ENCODE measurements at regions not wholly inside any gene's neighbourhood (a gene's known extent, or its start where the extent isn't known, plus 50 kb on each side); places are given as distances from the start of the nearest gene placed in this dataset.
"Not testable (repeated sequence)": the region's sequence is repeated elsewhere in the genome, so short reads cannot be mapped to it uniquely, and the experiment has no call there.

DNA sequence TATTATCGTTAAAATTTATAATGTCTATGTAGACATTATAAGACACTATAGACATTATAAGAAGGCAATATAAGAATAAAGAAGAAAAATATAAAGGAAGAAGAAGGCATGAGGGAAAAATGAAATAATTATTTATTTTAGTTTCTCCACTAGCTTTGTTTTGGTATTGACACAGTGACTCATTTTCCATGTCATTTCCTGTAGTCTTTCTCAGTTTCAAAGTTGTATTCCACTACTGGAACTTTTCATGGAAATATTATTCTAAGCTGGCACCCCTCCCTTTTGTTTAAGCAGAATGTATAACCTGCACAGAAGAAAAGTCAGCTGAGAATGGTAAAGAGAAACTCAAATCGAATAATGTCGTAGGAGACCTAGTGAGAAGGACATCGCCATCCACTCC is 234.2 kb upstream of the NETO1 start:
- no peak for FAIRE-seq
- DNase-seq (ENCODE audit: extremely low spot score, insufficient read length, low read depth), result no peak

DNA sequence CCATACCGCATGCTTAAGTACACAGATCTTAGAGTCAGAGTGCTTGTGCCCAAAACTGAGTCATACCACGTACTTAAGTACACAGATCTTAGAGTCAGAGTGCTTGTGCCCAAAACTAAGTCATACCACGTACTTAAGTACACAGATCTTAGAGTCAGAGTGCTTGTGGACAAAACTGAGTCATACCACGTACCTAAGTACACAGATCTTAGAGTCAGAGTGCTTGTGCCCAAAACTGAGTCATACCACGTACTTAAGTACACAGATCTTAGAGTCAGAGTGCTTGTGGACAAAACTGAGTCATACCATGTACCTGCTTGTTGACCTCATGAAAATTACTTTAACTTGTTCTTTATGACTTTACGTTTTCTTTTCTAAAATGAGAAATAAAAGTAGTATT is 233.7 kb upstream of the NETO1 start:
- not testable (repeated sequence) for FAIRE-seq

DNA sequence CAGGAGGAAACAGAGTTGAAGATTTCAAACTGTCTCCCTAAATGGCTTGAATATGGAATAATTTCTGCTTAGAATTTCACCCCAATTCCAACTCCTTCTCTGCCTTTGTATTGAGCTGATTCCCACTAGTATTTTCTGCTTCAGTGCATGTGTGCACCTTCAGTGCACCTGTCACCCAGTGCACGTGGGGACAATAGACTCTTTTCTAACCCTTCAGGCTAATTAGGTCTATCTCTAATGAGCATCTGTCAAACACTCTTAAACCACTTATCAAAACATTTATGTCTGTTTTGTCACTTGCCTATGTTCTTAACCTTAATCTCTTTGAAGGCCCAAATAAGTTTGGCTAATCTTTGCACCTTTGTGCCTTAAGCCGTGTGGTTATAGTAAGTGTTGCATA is 232.0 kb upstream of the NETO1 start:
- no peak for FAIRE-seq
- no peak for DNase-seq (ENCODE audit: extremely low spot score, insufficient read length, low read depth)

More for the DNA sequence above, 233.7 kb upstream of the NETO1 start:
- DNase-seq (ENCODE audit: extremely low spot score, insufficient read length, low read depth), result not testable (repeated sequence)

DNA sequence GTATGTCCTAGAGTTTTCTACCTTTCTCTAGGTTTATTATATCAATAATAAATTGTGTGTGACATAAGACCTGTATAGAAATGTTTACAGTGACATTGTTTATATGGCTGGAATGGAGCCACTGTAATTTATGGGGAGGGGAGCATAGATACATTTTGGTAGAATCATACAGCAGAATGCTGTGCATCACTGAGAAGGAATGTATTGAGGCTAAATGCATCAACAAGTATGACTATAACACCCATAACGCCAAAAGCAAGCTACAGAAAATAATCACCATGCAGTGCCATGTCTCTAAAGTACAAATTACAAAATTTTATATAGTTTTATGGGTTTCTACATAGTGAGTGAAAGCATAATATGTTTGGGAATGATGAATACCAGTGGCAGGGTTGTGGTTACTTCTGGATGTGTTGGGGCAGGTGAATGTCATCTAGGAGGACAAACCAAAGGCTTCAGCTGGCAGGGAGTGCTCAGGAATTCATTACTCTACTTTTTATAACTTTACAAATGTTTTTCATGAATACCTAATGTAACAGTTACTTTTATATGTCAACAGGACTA is 226.0 kb upstream of the NETO1 start:
- FAIRE-seq (no peak), DNase-seq (ENCODE audit: extremely low spot score, insufficient read length, low read depth) (no peak)

DNA sequence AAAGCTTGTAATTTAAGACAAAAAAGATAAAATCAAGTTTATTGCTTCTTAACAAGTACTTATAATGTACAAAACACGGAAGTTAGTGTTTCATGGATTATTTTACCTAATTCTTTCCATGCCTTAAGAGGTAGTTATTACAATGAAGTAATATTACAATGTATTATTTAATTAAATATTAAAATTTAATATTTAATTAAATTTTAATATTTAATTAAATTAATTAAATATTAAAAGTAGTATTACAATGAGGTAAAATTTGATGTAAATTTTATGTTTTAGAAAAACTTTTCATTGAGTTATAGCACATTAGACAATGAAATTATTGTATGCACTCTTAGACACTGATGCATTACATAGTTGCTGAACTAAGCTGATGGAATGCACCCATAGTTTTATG is 220.7 kb upstream of the NETO1 start:
- DNase-seq (ENCODE audit: extremely low spot score, insufficient read length, low read depth) (no peak), FAIRE-seq (no peak)

DNA sequence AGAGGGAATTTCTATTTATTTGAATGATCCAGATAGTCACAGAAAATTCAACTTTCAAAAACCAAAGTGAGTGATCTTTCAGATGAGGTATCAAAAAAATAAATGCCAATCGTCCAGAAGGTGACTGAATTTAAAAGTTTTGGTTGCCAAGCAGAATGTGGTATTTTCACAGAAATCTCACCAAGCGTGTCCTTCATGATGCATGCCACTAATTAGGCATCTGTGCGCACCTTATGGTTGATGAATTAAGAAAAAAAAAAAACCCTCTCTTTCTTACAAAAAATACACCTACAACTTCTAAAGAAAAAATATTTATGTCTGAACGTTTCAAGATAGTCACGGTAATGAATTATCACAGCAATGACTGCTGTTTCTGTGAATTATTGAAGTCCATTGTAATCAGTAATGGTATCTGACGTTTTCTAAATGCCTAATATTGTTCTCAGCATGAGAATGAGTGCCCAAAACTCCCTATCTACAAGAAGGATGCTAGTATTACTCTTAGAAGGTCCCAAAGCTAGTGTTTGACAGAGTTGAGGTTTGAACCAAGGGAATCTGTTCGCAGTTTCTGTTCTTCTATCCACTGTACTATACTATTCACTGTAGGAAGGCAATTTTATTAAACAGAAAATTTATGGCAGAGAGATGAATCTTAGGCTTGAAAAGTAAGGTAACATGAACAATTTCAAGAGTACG is 219.6 kb upstream of the NETO1 start:
- FAIRE-seq, result no peak
- no peak for DNase-seq (ENCODE audit: extremely low spot score, insufficient read length, low read depth)

DNA sequence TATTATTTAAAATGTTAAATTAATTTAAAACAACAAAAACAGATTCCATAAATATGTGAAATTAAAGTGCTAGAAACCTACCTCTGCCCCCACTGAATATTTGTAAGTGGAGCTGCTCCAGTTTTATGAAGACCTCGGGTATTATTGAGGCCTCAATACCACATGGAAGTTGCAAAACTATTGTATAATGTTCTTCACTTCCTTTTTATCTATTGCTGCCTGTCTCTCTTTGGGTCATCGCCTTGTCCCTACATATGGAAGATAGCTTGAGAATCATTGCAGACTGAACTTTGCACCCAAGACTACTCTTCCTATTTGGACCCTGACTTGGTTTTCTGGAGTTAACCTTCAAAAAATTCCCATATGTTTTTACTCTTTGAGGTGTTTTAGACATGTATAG is 212.1 kb upstream of the NETO1 start:
- no peak for DNase-seq (ENCODE audit: extremely low spot score, insufficient read length, low read depth)
- no peak for FAIRE-seq

DNA sequence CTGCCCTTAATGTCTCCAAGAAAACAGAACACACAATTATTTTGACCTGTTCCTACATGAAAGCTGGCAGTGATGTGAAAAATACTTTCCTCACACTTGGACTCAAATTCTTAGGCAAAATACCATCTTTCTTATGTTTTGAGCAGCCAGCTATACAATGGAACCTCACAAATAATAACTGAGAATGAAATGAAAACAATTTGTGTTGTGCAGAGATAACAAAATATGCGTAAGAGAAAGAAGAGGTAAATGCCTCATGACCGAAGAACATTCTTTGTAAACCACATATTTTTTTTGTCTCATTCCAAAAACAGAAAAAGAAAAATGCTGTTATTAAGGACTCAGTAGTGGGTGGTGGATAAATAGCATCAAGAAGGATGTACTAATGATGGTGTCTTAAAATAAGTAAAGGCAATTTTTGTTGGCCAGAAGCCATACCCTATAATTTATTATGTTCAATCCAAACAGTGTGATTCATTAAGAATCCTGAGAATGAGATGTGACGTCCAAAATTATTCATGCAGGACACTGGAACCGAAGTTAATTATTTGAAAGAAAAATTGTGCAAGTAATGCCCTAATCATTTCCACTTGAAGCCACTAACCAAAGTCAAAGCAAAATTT is 193.0 kb upstream of the NETO1 start:
- FAIRE-seq, result no peak

DNA sequence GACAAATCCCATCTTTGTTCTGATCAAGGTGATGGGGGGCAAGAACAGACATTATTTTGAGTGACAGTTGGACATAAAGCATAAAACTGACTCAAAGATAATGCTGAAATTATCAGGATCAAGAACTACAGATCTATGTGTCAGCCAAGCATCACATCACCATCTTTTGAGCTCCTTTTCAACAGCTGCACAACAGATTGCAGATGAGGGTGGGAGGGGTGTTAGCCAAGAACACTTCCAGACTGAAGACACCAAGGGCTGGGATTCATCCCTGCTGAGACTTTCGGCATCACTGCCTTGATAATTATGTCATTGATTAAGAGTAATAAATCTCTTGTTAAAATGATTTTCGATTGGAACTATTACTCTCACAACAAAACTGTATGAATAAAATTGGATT is 191.5 kb upstream of the NETO1 start:
- FAIRE-seq, result no peak

More for the DNA sequence above, 193.0 kb upstream of the NETO1 start:
- DNase-seq (ENCODE audit: extremely low spot score, insufficient read length, low read depth), result no peak

DNA sequence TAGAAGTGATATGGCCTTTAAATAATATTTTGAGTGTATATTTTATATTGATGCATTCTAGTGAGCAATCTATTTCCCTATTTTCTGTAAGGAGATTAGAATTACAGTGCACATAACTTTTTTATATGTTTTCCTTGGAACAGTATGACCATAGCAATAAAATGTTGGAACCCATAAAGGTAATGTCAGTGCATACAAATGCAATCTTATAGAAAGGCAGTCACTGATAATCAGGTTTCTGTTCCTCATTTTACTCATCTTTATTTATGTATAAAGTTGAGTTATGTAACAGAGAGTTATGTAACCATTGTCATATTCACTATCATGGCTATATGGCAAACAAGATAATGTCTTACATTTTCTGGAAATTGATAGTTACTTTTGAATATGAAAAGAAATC is 179.9 kb upstream of the NETO1 start:
- FAIRE-seq (no peak), DNase-seq (ENCODE audit: extremely low spot score, insufficient read length, low read depth) (no peak)

More for the DNA sequence above, 191.5 kb upstream of the NETO1 start:
- DNase-seq (ENCODE audit: extremely low spot score, insufficient read length, low read depth), result no peak

DNA sequence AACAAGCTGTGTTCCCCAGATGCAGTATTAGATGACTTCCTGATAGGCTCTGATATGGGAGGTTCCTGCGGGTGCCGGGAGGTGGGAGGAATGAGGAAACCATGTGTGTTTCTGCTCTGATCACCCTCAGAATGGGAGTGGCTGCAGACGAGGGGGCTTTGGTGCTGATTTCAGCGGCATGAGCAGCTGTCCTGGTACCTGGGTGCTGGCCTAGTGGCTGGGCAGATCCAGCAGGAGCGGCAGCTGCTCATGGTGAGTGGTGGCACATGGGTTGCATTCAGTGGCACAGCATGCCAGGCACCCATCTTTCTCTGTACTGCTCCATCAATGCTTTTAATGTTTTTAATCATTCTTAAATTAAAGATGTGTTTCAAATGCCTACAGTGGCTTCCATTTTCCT is 177.2 kb upstream of the NETO1 start:
- FAIRE-seq (no peak), DNase-seq (ENCODE audit: extremely low spot score, insufficient read length, low read depth) (no peak)

DNA sequence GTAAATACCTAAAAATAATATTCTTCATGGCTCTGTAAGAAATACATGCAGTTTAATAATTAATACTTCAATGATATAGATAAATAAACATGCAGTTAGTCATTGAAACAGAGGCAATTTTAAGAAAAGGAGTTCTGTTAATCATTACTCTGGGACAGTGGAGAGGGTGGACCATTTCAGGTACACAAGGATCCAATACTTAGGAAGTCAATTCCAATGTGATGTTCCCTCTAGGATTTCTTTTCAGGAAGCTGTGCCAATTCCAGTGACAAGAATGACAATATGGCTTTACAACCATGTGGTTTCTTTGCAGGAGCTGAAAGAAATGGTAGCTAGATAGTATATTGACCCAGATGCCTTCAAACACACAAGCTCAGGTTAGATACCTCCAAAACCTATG is 175.8 kb upstream of the NETO1 start:
- DNase-seq (ENCODE audit: extremely low spot score, insufficient read length, low read depth) (no peak), FAIRE-seq (no peak)

DNA sequence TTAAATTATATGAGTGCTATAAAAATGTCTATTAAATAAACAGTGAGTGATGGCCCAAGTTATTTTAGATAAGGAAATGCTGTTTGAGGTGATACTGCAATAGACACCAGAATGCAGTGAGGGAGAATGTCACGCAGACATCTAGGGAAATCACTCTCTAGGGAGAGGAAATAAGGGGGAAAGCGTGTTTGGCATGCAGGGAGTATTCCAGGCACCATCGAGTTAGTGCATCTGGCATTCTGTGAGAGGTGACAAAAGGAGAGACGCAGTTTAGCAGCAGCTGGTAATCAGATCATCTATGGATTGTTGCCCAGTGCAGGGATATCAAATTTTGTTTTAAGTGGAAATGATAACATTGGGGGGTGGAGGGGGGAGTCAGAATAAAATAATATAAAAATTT is 175.4 kb upstream of the NETO1 start:
- no peak for FAIRE-seq
- DNase-seq (ENCODE audit: extremely low spot score, insufficient read length, low read depth), result no peak

DNA sequence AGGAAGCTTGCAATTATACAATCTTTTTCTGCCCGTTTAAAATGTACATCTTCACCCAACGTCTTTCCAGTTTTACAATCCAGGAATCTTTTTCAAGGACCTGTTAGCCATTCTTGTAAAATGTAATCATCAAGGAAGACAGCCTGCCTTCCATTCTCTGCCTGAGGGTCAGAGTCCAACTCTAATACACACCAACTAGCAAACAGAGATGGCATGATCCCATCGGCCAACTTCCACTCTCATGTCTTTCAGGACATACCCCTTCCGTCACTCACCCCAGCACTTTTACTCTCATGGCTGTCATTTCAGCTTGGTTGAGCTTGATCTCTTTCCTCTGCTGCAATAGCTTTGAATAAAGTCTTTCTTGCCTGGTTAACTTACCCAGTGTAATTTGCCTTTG is 172.5 kb upstream of the NETO1 start:
- FAIRE-seq (no peak), DNase-seq (ENCODE audit: extremely low spot score, insufficient read length, low read depth) (no peak)

DNA sequence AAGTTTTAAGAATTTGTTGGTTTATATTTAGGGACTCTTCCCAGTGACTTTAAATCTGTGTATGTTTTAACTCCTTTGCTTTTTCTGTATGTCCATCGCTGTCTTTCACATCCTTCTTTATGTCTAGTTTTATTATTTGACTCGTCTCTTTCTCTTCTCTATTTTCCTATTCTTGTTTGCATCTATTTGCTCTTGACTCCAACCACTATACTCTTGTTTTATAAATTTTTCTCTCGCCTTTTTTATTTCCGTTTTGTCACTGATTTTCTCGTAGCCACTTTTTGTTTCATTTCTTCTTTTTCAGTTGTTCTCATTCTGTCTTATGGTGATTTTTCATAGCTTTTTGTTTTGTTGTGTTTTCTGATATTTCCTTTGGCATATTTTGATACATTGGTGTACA is 170.5 kb upstream of the NETO1 start:
- DNase-seq (ENCODE audit: extremely low spot score, insufficient read length, low read depth), result no peak
- FAIRE-seq, result no peak

DNA sequence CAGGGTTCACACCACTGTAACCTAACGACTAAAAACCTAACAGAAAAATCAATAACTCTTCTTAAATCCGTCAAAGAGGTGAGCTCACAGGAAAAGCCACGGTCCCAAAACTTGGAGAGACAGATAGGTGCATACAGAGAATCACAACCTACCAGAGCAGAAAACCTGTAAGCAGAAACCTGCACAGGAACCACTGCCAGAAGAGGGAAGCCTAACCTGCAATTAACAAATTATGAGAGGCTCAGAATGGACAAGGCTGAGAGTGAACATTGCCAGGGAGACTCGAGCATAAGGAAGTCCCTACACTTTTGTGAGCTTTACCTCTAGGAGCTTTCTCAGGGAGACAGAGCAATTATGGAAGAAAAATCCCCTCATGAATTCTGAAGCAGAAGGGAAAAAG is 156.2 kb upstream of the NETO1 start:
- DNase-seq (ENCODE audit: extremely low spot score, insufficient read length, low read depth) (no peak), FAIRE-seq (no peak)

DNA sequence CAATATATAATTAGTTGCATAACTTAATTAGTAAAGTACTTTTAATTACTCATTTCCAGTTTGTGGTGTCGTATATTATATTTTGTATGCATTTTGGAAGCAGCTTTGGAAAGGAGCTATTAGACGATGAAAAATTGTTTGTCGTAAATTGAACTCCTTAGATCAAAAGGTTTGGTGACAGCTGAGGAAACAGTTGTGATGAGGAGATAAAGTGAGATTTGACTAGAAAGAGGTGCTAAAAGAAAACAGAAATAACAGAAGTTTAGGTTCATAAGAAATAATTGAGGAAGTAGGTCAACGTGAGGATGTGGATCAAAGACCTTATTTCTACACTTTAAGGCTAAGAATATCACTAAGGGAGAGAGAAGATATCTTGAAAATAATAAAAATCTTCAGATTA is 141.9 kb upstream of the NETO1 start:
- FAIRE-seq (no peak), DNase-seq (ENCODE audit: extremely low spot score, insufficient read length, low read depth) (no peak)

DNA sequence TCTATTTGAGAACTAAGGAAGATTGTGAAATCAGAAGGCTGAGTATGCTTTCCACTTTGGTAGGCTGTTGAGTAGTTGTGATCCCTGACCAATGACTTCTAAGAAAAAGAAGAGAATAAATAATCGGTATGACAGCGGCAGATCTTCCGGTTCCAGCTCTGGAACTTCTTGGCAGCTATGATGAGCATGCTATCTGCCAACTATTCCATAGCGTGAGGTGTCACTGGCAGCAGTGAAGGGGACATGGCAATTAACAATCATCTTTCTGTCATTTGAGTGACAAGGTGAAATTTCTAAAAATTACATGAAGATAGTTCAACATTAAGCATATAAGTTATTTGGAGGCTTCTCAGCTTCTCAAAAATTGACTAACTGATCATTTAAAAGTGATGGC is 140.1 kb upstream of the NETO1 start:
- DNase-seq (ENCODE audit: extremely low spot score, insufficient read length, low read depth) (no peak), FAIRE-seq (peak; percentile 15)

DNA sequence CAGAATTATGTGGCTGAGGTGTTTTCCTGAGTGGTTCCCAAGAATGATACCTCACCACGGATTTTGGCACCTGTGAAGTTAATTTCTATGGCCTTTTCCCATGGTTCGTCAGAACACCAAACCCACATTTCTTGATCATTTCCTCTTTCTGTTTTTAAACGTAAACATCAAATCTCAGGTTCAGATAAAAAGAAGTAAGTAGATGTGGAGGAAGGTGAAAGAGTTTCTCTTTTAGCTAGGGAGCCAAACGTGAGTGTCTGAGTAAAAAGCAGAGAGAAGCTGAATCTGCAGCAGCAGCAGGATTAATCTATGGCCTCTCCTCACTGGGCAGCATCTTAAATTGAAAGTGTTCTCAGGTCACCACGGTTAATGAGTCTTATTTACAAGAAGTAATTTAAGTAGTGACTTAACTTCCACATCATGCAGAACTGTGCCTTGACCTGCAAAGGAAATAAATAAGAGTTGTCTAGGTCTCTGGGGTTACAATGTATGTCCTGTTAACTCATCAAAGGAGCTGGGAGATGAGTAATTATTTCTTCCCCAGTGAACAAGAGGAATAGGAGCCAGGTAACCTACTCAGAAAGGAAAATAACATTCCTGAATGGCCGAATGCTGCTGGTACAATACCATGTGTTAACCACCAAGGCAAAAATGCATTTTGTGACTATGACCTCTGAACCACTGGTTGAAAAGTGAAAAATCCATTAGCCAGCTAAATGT is 139.6 kb upstream of the NETO1 start:
- FAIRE-seq (peak; percentile 61), DNase-seq (ENCODE audit: extremely low spot score, insufficient read length, low read depth) (no peak)

DNA sequence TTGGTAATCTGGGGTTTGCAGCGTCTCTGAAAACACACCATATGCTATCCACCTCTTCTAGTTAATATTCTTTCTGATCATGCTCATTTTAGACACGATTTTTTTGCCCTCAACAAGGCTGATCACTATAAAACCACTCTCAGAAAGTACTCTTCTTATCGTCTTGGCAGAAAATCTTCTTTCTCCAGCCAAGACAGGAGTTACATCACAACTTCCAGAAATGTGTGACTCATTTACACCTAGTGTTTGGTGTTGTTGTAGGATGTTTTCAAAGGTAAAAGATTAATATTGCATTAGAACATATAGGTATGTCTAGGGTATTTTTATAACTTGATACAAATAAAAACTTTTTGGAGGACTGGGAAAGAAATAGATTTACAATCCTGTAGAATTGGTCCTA is 138.5 kb upstream of the NETO1 start:
- no peak for DNase-seq (ENCODE audit: extremely low spot score, insufficient read length, low read depth)
- no peak for FAIRE-seq

DNA sequence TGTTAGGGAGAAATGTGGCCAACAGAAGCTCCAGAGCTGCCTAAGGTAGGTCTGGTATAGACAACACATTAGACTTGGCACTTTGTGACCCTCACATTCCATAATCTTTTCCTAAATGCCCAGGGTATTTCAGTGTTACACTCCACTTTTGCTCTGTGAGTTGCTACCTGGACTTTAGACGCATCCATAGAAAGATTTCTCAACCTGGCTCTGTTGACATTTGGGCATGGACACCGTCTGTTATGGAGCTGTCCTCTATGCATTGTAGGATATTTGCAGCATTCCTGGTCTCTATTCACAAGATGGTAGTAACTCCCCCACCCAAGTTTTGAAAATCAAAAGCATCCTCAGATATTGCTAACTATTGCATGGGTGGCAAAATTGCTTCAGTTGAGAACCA is 136.5 kb upstream of the NETO1 start:
- FAIRE-seq, result no peak
- DNase-seq (ENCODE audit: extremely low spot score, insufficient read length, low read depth), result no peak

Data from GM18507 (cell line).